ENCODE measurements at regions not wholly inside any gene's neighbourhood (a gene's known extent, or its start where the extent isn't known, plus 50 kb on each side); places are given as distances from the start of the nearest gene placed in this dataset.

GRCh38 chr9:90086101-90086511, 481.3 kb downstream of the GADD45G start:
- TF ChIP-seq CTCF (IDR thresholded peaks at IDR 0.05) (no peak), POLR2AphosphoS5 (IDR thresholded peaks at IDR 0.05) (no peak), POLR2A (IDR thresholded peaks at IDR 0.05) (no peak)
